GM19438 (cell line): ENCODE measurements at regions not wholly inside any gene's neighbourhood (a gene's known extent, or its start where the extent isn't known, plus 50 kb on each side); places are given as distances from the start of the nearest gene placed in this dataset.

Source experiments
- ATAC-seq: cut with Tn5 transposase; IDR thresholded peaks from one replicate; pipeline ENCODE4 v1.9.1; 2021; ENCODE audit warnings: low read depth; ENCODE audit not compliant: unreplicated experiment

DNA sequence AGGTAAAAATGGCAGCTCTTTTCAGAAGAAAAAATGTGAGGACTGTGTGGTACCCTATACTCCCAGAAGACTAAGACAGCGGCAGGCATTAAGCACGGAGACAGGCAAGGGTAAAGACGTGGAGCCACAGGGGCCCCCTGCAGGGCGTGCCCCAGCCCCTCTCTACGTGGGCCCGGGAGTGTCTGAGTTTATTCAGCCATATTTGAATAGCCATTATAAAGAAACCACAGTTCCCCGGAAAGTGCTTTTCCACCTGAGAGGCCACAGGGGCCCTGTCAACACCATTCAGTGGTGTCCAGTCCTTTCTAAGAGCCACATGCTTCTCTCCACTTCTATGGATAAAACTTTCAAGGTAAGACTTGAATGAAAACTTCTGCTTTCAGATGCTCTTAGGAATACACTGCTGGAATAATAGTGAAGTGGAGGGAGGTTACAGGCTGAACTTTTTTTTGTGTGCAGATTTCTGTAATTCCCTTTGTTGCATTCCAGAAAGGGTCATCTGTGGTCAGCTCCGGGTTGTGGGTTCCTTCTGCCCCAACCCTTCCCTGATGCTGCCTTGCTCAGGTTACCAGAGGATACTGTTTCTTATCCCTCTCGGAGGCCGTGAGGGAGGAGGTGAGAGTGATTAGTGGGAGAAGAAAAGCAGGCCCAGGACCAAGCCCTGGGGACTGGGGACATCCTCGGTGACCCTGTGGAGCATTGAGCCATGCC is 58.4 kb downstream of the SLC25A47 start:
- no peak for ATAC-seq

DNA sequence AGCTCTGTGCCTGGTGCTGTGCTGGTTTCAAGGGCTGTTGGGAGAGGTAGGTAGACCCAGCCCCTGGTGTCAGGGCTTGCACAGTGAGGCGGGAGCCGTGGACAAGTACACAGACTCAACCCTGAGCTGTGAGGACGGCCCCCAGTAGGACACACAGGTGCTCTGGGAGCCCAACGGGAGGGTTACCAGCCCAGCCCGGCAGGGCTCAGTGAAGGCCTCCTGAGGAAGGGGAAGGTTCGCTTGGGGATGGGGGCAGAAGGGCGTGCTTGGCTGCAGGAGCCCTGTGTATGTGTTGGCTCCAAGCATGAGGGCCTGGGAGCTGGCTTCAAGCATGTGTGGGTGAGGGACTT is 58.9 kb downstream of the SLC25A47 start:
- ATAC-seq = no peak

DNA sequence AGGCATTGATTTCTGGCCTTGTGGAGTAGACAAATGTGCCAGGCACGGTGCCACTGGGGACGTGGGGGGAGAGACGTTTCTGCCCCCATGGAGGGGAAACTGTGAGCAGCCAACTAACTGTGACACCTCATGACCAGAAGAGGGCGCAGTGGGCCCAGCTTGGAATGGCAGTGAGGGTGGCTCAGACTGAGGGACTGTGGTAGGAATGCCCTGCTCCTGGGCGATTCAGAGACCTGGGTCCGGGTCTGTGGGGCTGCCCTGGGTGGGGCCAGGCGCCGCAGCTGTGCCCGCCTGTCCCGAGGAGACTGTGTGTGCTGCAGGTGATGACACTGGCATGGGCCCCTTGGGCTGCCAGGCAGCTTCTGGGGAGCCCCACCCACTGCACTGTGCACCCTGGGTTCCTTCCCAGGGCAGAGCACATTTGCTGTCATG is 60.6 kb downstream of the SLC25A47 start:
- no peak for ATAC-seq

DNA sequence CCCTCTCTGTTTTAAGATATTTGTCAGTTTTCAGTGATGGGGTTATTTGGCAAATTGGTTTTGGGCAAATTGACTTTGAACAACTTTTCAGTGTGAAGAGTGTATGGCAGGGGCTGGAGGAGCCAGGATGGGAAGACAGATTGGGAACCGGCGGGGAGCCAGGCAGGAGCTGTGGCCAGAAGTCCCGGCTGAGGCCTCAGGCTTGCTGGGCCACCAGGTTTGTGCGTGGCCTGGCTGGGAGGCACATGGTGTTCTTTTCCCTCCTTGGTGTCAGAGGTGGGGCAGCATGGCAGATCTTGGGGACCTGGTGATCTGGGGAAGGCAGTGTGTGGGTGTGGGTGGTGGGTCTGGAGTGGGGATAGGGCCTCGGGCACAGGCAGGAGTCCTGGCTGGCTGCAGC is 61.1 kb downstream of the SLC25A47 start:
- no peak for ATAC-seq

GRCh38 chr14:100384819-100385813 is 62.0 kb downstream of the SLC25A47 start:
- no peak for ATAC-seq

DNA sequence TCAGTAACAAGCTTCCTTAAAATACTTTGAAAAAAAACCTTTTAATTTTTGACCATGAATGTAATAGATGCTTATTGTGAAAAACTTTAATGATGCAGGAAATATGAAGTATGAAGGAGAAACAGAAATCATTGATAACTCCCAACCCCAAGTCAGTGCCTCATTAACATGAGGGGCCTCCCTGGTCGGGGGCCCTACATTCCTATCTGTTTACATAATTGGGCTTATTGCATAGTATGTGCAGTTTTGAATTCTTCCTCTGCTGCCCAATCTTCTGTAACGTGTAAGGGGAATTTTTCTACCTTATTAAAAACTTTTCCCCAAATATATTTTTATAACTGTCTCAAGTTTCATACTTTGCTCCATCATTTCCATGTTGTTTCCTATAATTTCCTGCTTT is 63.0 kb downstream of the SLC25A47 start:
- no peak for ATAC-seq

DNA sequence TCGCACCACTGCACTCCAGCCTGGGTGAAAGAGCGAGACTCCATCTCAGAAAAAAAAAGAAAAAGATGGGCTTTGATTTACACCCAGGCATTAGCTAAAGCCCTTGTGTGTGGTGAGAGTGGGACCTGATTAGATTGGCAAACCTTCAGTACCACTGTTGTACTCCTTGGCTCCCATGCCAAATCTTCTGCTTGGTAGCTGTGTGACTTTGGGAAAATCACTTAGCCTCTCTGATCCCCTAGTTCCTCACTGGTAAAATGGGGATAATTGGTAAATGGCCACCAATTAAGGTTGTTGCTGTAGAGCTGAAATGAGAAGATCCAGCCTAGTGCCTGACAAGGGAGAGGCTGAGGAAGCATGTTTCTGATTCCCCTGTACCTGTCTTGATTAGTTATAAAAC is 63.7 kb downstream of the SLC25A47 start:
- no peak for ATAC-seq

- ATAC-seq = no peak
Observed at GRCh38 chr14:100387450-100387849, 64.3 kb downstream of the SLC25A47 start.

DNA sequence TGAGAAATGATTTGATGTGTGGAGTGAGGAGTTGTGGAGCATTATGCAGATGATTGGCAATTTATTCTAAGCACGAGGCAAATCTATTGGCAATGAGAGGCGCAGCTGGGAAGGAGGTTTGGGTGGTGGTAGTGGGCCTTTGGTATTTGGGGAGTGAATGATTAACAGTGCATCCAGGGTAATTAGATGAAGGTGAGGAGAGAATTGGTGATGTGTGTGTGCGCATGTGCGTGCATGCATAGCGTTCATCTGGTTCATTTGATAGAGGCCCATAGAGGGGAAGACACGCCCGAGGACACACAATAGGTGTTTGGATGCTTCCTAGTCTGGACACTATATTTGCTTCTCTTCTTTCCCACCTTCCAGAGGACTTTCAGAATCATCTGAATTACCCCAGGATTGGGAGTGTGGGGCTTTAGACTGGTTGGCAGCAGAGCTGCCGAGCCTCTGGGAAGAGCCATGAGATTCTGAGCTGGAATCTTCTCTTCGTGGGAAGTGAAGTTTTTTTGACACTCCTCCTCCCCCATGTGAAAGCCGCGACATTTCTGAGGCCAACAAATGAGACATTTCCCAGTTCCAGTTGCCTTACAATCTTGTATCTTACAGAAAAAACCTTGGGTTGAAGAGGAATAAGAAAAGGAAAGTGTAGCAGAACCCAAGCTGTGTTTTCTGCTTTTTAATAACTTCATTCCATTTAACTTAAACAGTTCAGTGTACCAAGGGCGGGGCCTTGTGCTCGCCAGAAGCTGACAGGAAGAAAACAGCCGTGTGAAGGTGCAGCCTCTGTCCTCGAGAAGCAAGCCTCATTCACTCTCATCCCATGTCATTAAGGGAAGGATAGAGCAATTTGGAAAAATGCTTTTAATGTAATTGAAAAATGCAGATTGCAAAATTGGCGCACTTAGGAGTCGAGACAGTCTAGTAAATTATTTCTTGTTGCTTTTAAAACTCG is 65.2 kb downstream of the SLC25A47 start:
- no peak for ATAC-seq

- ATAC-seq = no peak
Observed at GRCh38 chr14:100389497-100390104, 66.5 kb downstream of the SLC25A47 start.

GRCh38 chr14:100391173-100391572 is 68.0 kb downstream of the SLC25A47 start:
- no peak for ATAC-seq

- no peak for ATAC-seq
Observed at GRCh38 chr14:100391724-100392123, 68.6 kb downstream of the SLC25A47 start.

DNA sequence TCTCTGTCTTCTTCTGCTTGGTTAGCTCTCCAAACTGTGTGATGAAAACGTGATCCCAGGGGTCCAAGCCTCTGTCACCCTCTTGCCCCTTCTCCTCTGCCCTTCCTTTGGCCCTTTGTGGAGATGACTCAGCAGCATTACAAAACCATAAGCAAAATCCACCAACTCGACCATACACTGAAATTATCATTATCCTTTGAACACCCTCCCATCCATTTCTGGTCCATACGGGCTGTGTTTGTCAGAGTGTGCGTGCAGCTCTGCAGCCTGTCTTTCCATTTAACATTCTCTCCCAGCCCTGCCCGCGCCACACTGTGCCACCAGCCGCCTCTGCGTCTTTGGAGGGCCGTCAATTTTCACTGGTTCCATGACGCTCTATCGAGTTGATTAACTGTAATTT is 69.2 kb downstream of the SLC25A47 start:
- ATAC-seq = no peak

- no peak for ATAC-seq
Observed at GRCh38 chr14:100393362-100393761, 70.2 kb downstream of the SLC25A47 start.

DNA sequence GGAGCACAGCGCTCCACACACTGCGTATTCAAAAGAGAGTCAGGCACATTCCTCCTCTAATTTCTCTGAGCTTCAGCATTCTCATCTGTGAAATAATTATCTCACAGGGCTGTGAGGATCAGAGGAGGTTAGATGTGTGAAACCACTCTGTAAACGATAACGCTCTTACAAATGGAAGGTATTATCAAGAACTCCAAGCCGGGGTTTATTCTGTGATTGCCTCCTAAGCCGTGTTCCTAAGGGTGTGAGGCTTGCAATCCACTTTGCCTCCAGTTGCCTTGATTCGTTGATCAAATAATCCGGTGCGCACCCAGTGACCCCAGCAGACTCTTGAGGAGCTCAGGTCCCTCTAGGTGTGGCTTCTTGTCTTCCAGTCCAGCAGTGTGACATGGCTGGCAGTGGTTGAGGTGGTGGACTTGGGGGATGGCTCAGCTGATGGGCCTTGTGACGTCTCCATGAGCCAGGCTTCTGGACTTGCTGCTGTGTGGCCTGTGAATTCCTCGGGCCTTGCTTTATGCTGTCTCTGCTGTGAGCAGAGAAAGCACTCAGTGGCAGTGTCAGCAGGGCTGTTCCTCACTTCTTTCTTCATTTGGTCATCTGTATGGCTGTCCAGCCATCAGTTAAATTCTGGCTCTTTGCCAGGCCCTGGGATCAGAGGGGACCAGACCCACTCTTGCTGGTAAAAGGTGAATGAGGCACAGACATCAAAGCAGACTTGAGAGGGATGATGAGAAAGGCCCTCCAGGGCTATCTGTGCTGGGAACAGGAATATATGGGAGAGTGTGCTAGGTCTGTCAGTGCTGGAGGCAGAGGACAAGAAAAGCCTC is 71.0 kb downstream of the SLC25A47 start:
- no peak for ATAC-seq

DNA sequence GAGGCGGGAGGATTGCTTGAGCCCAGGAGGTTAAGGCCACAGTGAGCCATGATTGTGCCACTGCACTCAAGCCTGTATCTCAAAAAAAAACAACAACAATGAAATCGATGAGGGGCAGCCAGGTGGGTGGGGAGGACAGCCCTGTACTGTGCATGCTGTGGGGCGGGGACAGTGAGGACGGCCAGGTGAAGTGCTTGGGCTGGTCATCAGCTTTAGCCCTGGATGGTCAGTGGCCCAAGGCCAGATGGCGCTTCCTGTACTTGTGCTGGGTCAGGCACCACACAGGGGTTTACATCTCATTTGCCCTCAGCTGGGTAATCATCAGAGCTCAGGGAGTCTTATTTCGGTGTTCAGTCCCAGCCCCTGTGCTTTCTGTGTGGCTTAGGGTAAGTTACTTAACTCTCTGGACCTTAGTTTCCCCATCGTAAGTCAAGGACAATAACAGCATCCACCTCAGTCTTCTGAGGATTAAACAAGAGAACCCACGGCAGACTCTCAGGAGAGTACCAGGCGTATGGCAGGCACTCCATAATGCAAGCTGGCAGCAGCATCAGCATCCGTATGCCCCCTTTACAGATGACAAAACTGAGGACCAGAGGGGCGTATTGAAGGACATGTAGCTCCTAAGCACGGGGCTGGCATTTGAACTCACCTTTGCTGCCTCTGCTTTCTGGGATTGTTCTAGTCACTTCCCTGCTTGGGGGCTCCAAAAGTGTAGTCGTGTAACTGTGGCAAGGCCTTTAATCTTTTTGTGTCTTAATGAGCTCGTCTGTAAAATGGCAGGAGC is 71.9 kb downstream of the SLC25A47 start:
- ATAC-seq = no peak

DNA sequence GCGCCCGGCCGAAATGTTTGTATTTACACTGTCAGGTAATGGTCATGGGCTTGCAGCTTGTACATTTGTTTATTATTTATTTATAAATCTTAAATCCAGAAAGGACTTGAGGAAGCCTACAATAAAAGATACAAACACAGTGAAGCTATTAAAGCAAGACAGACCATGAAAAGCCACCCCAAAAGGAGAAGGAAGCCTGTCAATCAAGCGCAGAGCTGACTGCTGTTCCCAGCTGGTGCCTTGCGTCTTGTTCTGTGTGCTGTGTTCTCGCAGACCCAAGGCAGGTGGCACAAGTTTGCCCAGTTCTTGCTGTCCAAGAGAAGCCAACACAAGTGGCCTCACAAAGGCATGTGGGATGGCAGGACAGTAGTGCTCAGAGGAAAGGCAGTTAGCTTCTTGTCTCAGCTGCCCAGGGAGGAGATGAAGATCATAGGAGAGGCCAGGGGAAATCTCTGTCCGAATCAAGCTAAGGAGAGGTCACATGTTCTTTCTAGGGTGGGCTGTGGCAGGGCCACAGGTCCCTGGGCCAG is 73.2 kb downstream of the SLC25A47 start:
- no peak for ATAC-seq

GRCh38 chr14:100397005-100397404 is 73.9 kb downstream of the SLC25A47 start:
- ATAC-seq = no peak
